NCI-H526 (cell line): ENCODE measurements at regions not wholly inside any gene's neighbourhood (a gene's known extent, or its start where the extent isn't known, plus 50 kb on each side); places are given as distances from the start of the nearest gene placed in this dataset.
A peak's percentile ranks its signal among the peaks of the same experiment; 100 is the strongest.
"Not testable (repeated sequence)": the region's sequence is repeated elsewhere in the genome, so short reads cannot be mapped to it uniquely, and the experiment has no call there.

Experiments used
- DNase-seq, 2 experiments: peaks; one replicate each; lab custom pipeline; 2025; lab: John Stamatoyannopoulos, UW

GRCh38 chr18:61676773-61677434 lies 215.9 kb downstream of the RNF152 start:
- DNase-seq, result no peak

GRCh38 chr18:61669320-61669719 lies 223.5 kb downstream of the RNF152 start:
- no peak for DNase-seq

GRCh38 chr18:61666876-61667590 lies 225.8 kb downstream of the RNF152 start:
- DNase-seq, result no peak

GRCh38 chr18:61664419-61665084 lies 228.3 kb downstream of the RNF152 start:
- no peak for DNase-seq

- DNase-seq, result no peak
Measured at GRCh38 chr18:61662726-61663125, 230.1 kb downstream of the RNF152 start.

GRCh38 chr18:61658431-61658830 lies 234.4 kb downstream of the RNF152 start:
- DNase-seq, result no peak

- DNase-seq, result no peak
Measured at GRCh38 chr18:61657066-61657732, 235.6 kb downstream of the RNF152 start.

GRCh38 chr18:61655630-61656029 lies 237.2 kb downstream of the RNF152 start:
- no peak for DNase-seq

- no peak for DNase-seq
Measured at GRCh38 chr18:61653823-61654551, 238.8 kb downstream of the RNF152 start.

GRCh38 chr18:61651880-61652268 lies 240.9 kb downstream of the RNF152 start:
- DNase-seq, result no peak

- DNase-seq, result no peak
Measured at GRCh38 chr18:61651145-61651879, 241.5 kb downstream of the RNF152 start.

GRCh38 chr18:61643884-61644647 lies 248.7 kb downstream of the RNF152 start:
- no peak for DNase-seq

- no peak for DNase-seq
Measured at GRCh38 chr18:61639886-61640285, 252.9 kb downstream of the RNF152 start.

- DNase-seq, result no peak
Measured at GRCh38 chr18:61637905-61638595, 254.8 kb downstream of the RNF152 start.

- DNase-seq, result peak in 1 of 2 experiments; percentile 17
Measured at GRCh38 chr18:61637319-61637718, 255.5 kb downstream of the RNF152 start.

- peak; percentile 7 to 40 for DNase-seq
Measured at GRCh38 chr18:61635901-61636528, 256.8 kb downstream of the RNF152 start.

GRCh38 chr18:61628085-61628484 lies 264.7 kb downstream of the RNF152 start:
- DNase-seq, result no peak

GRCh38 chr18:61624631-61625030 lies 268.2 kb downstream of the RNF152 start:
- DNase-seq, result not testable (repeated sequence)

- no peak for DNase-seq
Measured at GRCh38 chr18:61619783-61620182, 273.0 kb downstream of the RNF152 start.
